HG03432 (cell line): ENCODE measurements at regions not wholly inside any gene's neighbourhood (a gene's known extent, or its start where the extent isn't known, plus 50 kb on each side); places are given as distances from the start of the nearest gene placed in this dataset.

Source experiments
- ATAC-seq: cut with Tn5 transposase; IDR thresholded peaks from one replicate; pipeline ENCODE4 v1.9.1; 2021; ENCODE audit warnings: mild to moderate bottlenecking, moderate library complexity; ENCODE audit not compliant: unreplicated experiment

- no peak for ATAC-seq
Observed at GRCh38 chr4:79034544-79034943, 95.3 kb upstream of the PAQR3 start.

GRCh38 chr4:79030973-79031372, 91.7 kb upstream of the PAQR3 start:
- no peak for ATAC-seq

- ATAC-seq: no peak
Observed at GRCh38 chr4:79027656-79028055, 88.4 kb upstream of the PAQR3 start.

GRCh38 chr4:79025170-79025569, 85.9 kb upstream of the PAQR3 start:
- no peak for ATAC-seq

- no peak for ATAC-seq
Observed at GRCh38 chr4:79023799-79024770, 84.8 kb upstream of the PAQR3 start.

- no peak for ATAC-seq
Observed at GRCh38 chr4:79022529-79022928, 83.3 kb upstream of the PAQR3 start.

GRCh38 chr4:79017481-79017880, 78.2 kb upstream of the PAQR3 start:
- no peak for ATAC-seq

- no peak for ATAC-seq
Observed at GRCh38 chr4:79016878-79017277, 77.6 kb upstream of the PAQR3 start.

GRCh38 chr4:79015411-79015810, 76.2 kb upstream of the PAQR3 start:
- ATAC-seq: no peak

- no peak for ATAC-seq
Observed at GRCh38 chr4:79014230-79014629, 75.0 kb upstream of the PAQR3 start.

- ATAC-seq: no peak
Observed at GRCh38 chr4:79013756-79014155, 74.5 kb upstream of the PAQR3 start.

- no peak for ATAC-seq
Observed at GRCh38 chr4:78990938-78991810, 51.9 kb upstream of the PAQR3 start.

- no peak for ATAC-seq
Observed at GRCh38 chr4:78989697-78990270, 50.5 kb upstream of the PAQR3 start.
